HG03565 (cell line): ENCODE measurements at regions not wholly inside any gene's neighbourhood (a gene's known extent, or its start where the extent isn't known, plus 50 kb on each side); places are given as distances from the start of the nearest gene placed in this dataset.
"Not testable (repeated sequence)": the region's sequence is repeated elsewhere in the genome, so short reads cannot be mapped to it uniquely, and the experiment has no call there.

Experiments
- ATAC-seq: cut with Tn5 transposase; IDR thresholded peaks from one replicate; pipeline ENCODE4 v1.9.1; 2021; ENCODE audit warnings: mild to moderate bottlenecking, moderate library complexity; ENCODE audit not compliant: unreplicated experiment

- ATAC-seq = no peak
These were observed 223.7 kb upstream of the SULF2 start for GRCh38 chr20:48008850-48009515.

GRCh38 chr20:48007351-48007750, 222.1 kb upstream of the SULF2 start:
- ATAC-seq = no peak

- no peak for ATAC-seq
These were observed 221.0 kb upstream of the SULF2 start for GRCh38 chr20:48006036-48006833.

- ATAC-seq = peak; percentile 2
These were observed 217.7 kb upstream of the SULF2 start for GRCh38 chr20:48003021-48003420.

- peak; percentile 84 for ATAC-seq
These were observed 217.3 kb upstream of the SULF2 start for GRCh38 chr20:48002517-48002970.

GRCh38 chr20:47999166-47999565, 213.9 kb upstream of the SULF2 start:
- ATAC-seq = no peak

- no peak for ATAC-seq
These were observed 213.5 kb upstream of the SULF2 start for GRCh38 chr20:47998736-47999135.

- ATAC-seq = no peak
These were observed 210.4 kb upstream of the SULF2 start for GRCh38 chr20:47995661-47996060.

GRCh38 chr20:47993817-47994216, 208.5 kb upstream of the SULF2 start:
- ATAC-seq = no peak

GRCh38 chr20:47993035-47993755, 207.9 kb upstream of the SULF2 start:
- no peak for ATAC-seq

GRCh38 chr20:47991875-47992488, 206.7 kb upstream of the SULF2 start:
- ATAC-seq = no peak

GRCh38 chr20:47990507-47991150, 205.3 kb upstream of the SULF2 start:
- ATAC-seq = no peak

- no peak for ATAC-seq
These were observed 204.7 kb upstream of the SULF2 start for GRCh38 chr20:47989957-47990356.

GRCh38 chr20:47988676-47989075, 203.4 kb upstream of the SULF2 start:
- ATAC-seq = no peak

GRCh38 chr20:47985092-47985850, 200.0 kb upstream of the SULF2 start:
- ATAC-seq = no peak

- no peak for ATAC-seq
These were observed 199.2 kb upstream of the SULF2 start for GRCh38 chr20:47984437-47984836.

GRCh38 chr20:47983642-47984041, 198.4 kb upstream of the SULF2 start:
- not testable (repeated sequence) for ATAC-seq

GRCh38 chr20:47982574-47983360, 197.5 kb upstream of the SULF2 start:
- no peak for ATAC-seq

GRCh38 chr20:47981222-47981621, 195.9 kb upstream of the SULF2 start:
- no peak for ATAC-seq
